Breast epithelium (tissue), 4 donors: ENCODE measurements at regions not wholly inside any gene's neighbourhood (a gene's known extent, or its start where the extent isn't known, plus 50 kb on each side); places are given as distances from the start of the nearest gene placed in this dataset.

Experiments
- DNase-seq, 2 donors: peaks; one replicate each; pipeline ENCODE4 v3.0.0-alpha.2; 2019; ENCODE audit warnings: low spot score in 2 of 2
- H3K27ac ChIP-seq, 2 donors: fragments of 200-600 bp; sonication (generic) in 1 of 2; one replicate each; pipeline ENCODE4 v1.5.1; 2016 to 2019; ENCODE audit warnings: mild to moderate bottlenecking in 1 of 2
- H3K27me3 ChIP-seq, 2 donors: fragments of 200-600 bp; sonication (generic) in 1 of 2; one replicate each; pipeline versions ENCODE4 v1.5.1 to v1.6.0; 2017 to 2019; ENCODE audit warnings: control low read depth in 1 of 2, mild to moderate bottlenecking in 1 of 2
- H3K36me3 ChIP-seq: fragments of 200-600 bp; one replicate; pipeline ENCODE4 v1.5.1; 2019
- H3K4me1 ChIP-seq, 2 donors: fragments of 200-600 bp; sonication (generic); one replicate each; pipeline ENCODE4 v1.5.1; 2016 to 2019; ENCODE audit warnings: control low read depth in 1 of 2
- H3K4me3 ChIP-seq, 3 donors: fragments of 200-600 bp; sonication (generic); 1 replicate in 2 of 3; 2 replicates in 1 of 3; pipeline ENCODE4 v1.5.1; 2016 to 2019; ENCODE audit warnings: mild to moderate bottlenecking in 3 of 3, moderate library complexity in 2 of 3
- H3K9me3 ChIP-seq, 2 donors: fragments of 200-600 bp; sonication (generic) in 1 of 2; one replicate each; pipeline ENCODE4 v1.5.1; 2016 to 2019; ENCODE audit warnings: control low read depth in 1 of 2
- POLR2A ChIP-seq: fragments of 450-650 bp; IDR thresholded peaks from one replicate; pipeline ENCODE4 v1.6.1; 2016; ENCODE audit warnings: antibody characterized with exemption, mild to moderate bottlenecking, moderate library complexity
- POLR2AphosphoS5 ChIP-seq, 3 donors: sonication (generic); formaldehyde crosslinking; IDR thresholded peaks; one replicate each; pipeline ENCODE4 v1.6.1; 2017; ENCODE audit warnings: antibody characterized with exemption in 3 of 3
- intact Hi-C: fragments of 100-400 bp; cut with DNase I; formaldehyde crosslinking; loops from one replicate; pipeline ENCODE4 v1.15.1; 2023; ENCODE audit warnings: low total_unique reads
- TF ChIP-seq, protein P1 (sequence below), 3 donors: fragments of 450-650 bp; IDR thresholded peaks; one replicate each; pipeline ENCODE4 v1.5.1; 2016 to 2017; ENCODE audit warnings: antibody characterized with exemption in 3 of 3, mild to moderate bottlenecking in 3 of 3, moderate library complexity in 3 of 3

DNA sequence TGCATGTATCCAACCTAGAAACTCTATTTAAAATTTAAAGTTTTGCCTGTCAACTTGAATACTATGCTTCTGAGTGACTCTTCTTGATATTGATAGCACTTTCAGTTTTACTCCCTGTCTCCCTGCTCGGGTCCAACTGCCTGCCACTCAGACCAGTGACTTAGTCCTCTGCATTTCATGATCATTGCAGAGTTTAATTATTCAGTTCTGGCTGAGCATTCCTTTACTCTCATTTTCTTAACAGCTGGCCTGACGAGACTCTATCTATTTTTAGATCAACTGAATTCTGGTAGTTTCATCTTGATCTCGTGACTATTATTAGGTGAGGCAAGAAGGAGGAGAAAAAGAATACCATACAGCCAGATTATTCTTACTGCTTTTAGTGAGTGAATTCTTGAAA is 617.4 kb downstream of the SI start:
- H3K27me3 ChIP-seq, result no peaks in the 10 kb centered on the region
- no peaks in the 10 kb centered on the region for H3K4me1 ChIP-seq
- DNase-seq, result no peak
- no peak overlapping the region for H3K4me3 ChIP-seq
- intact Hi-C loops, result no loop called here
- no peaks in the 10 kb centered on the region for H3K36me3 ChIP-seq
- no peaks in the 10 kb centered on the region for H3K9me3 ChIP-seq
- H3K27ac ChIP-seq, result no peak overlapping the region
- TF ChIP-seq, protein P1, sequence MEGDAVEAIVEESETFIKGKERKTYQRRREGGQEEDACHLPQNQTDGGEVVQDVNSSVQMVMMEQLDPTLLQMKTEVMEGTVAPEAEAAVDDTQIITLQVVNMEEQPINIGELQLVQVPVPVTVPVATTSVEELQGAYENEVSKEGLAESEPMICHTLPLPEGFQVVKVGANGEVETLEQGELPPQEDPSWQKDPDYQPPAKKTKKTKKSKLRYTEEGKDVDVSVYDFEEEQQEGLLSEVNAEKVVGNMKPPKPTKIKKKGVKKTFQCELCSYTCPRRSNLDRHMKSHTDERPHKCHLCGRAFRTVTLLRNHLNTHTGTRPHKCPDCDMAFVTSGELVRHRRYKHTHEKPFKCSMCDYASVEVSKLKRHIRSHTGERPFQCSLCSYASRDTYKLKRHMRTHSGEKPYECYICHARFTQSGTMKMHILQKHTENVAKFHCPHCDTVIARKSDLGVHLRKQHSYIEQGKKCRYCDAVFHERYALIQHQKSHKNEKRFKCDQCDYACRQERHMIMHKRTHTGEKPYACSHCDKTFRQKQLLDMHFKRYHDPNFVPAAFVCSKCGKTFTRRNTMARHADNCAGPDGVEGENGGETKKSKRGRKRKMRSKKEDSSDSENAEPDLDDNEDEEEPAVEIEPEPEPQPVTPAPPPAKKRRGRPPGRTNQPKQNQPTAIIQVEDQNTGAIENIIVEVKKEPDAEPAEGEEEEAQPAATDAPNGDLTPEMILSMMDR (IDR thresholded peaks at IDR 0.05), result no peak
- TF ChIP-seq POLR2A (no peak), POLR2AphosphoS5 (IDR thresholded peaks at IDR 0.05) (no peak)

DNA sequence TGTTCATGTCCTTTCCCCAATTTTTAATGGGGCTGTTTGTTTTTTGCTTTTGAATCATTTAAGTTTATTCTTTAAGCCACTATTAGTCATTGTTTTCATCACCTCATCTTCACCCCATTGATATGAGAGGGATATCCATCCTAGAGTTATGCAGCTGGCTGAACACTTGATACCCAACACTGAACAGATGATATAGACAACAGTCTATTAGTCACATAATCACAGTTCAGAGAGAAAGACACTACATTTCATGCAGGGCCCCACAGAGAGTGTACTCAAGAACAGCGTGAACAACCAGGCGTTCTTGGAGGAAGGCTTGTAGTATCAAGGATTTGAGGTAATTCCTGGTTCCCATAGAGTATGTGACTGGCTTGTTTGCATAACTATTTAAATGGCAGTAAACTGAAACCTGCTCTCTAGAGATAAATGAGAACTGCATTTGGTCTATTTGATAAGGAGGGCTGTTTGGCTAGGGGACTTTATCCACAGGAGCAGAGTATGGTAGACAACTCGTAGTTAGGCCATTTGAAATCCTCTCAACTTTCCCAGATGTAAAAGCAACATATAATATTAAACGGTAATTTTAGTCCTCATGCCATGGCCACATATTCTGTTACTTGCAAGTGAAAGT is 618.7 kb downstream of the SI start:
- no peak overlapping the region for H3K27ac ChIP-seq
- intact Hi-C loops, result no loop called here
- TF ChIP-seq POLR2AphosphoS5 (IDR thresholded peaks at IDR 0.05), result no peak
- no peak for TF ChIP-seq POLR2A
- TF ChIP-seq, protein P1 (IDR thresholded peaks at IDR 0.05), result no peak

DNA sequence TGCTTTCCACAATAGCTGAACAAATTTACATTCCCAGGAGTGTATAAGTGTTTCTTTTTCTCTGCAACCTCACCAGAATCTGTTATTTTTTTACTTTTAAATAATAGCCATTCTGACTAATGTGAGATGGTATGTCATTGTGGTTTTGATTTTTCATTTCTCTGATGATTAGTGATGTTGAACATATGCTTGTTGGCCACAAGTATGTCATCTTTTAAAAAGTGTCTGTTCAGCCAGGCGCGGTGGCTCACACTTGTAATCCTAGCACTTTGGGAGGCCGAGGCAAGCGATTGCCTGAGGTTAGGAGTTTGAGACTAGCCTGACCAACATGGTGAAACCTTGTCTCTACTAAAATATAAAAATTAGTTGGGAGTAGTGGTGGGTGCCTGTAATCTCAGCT is 619.3 kb downstream of the SI start:
- Histone ChIP-seq H3K4me1 (no peaks in the 10 kb centered on the region), H3K27me3 (no peaks in the 10 kb centered on the region), H3K9me3 (no peaks in the 10 kb centered on the region), H3K4me3 (no peak overlapping the region), H3K27ac (no peak overlapping the region), H3K36me3 (no peaks in the 10 kb centered on the region)
- no peak for DNase-seq
- intact Hi-C loops, result no loop called here
- TF ChIP-seq POLR2A, result no peak
- no peak for TF ChIP-seq POLR2AphosphoS5 (IDR thresholded peaks at IDR 0.05)
- TF ChIP-seq, protein P1 (IDR thresholded peaks at IDR 0.05), result no peak

More for the DNA sequence above, 618.7 kb downstream of the SI start:
- no peaks in the 10 kb centered on the region for H3K27me3 ChIP-seq
- DNase-seq, result no peak
- no peaks in the 10 kb centered on the region for H3K4me1 ChIP-seq
- no peaks in the 10 kb centered on the region for H3K9me3 ChIP-seq
- H3K4me3 ChIP-seq, result no peak overlapping the region
- no peaks in the 10 kb centered on the region for H3K36me3 ChIP-seq

DNA sequence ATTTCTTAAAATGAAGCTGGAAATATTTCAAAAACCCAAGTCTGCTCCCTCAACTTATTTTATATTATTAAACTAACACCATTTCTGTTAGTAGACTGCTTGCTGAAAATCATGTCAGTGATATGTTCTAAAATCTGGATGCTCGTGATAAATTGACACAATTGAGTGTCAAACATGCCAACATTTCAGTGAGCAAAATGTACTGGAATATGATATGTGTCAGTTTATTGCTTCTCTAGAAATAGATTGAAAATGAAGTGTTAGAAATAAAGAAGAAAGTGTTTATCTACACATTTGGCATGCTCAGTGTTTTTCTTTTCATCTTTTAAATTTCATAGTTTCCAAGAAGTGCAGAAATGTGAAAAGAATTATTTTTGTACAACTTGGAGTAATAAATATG is 624.6 kb downstream of the SI start:
- H3K27ac ChIP-seq, result no peak overlapping the region
- intact Hi-C loops, result no loop called here
- H3K36me3 ChIP-seq, result no peaks in the 10 kb centered on the region
- TF ChIP-seq POLR2A (no peak), POLR2AphosphoS5 (IDR thresholded peaks at IDR 0.05) (no peak)
- TF ChIP-seq, protein P1 (IDR thresholded peaks at IDR 0.05), result no peak
- DNase-seq, result no peak
- no peak overlapping the region for H3K4me3 ChIP-seq
- H3K9me3 ChIP-seq, result no peaks in the 10 kb centered on the region
- H3K27me3 ChIP-seq, result no peaks in the 10 kb centered on the region
- no peaks in the 10 kb centered on the region for H3K4me1 ChIP-seq

DNA sequence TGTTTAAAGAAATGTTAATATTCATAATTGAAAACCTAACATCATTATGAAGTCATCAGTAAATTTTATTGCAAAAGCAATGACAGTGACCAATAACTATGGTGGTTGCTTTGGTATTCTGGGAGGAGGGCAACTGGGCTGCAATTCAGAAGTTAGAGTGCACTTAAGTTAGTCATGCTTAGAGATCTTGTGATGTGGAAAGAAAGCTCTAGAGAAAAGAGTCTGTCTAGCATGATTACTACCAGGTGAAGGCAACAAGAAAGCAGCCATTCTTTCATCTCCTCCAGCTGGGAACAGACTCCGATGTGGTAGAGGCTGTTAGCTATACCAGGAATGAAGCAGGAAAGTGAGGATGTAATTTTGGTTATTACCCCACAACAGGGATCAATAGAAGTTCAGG is 625.6 kb downstream of the SI start:
- DNase-seq, result no peak
- H3K4me3 ChIP-seq, result no peak overlapping the region
- no peaks in the 10 kb centered on the region for H3K36me3 ChIP-seq
- intact Hi-C loops, result no loop called here
- no peaks in the 10 kb centered on the region for H3K9me3 ChIP-seq
- no peaks in the 10 kb centered on the region for H3K4me1 ChIP-seq
- no peaks in the 10 kb centered on the region for H3K27me3 ChIP-seq
- TF ChIP-seq, protein P1 (IDR thresholded peaks at IDR 0.05), result no peak
- TF ChIP-seq POLR2A (no peak), POLR2AphosphoS5 (IDR thresholded peaks at IDR 0.05) (no peak)
- H3K27ac ChIP-seq, result no peak overlapping the region
